ENCODE measurements at regions not wholly inside any gene's neighbourhood (a gene's known extent, or its start where the extent isn't known, plus 50 kb on each side); places are given as distances from the start of the nearest gene placed in this dataset.

GRCh38 chr9:135272608-135273007, 185.1 kb downstream of the OLFM1 start:
- no peak for TF ChIP-seq CTCF (IDR thresholded peaks at IDR 0.05)
- no peak for TF ChIP-seq POLR2AphosphoS5 (IDR thresholded peaks at IDR 0.05; ENCODE audit: low read depth, low read length)
- TF ChIP-seq, protein P1, sequence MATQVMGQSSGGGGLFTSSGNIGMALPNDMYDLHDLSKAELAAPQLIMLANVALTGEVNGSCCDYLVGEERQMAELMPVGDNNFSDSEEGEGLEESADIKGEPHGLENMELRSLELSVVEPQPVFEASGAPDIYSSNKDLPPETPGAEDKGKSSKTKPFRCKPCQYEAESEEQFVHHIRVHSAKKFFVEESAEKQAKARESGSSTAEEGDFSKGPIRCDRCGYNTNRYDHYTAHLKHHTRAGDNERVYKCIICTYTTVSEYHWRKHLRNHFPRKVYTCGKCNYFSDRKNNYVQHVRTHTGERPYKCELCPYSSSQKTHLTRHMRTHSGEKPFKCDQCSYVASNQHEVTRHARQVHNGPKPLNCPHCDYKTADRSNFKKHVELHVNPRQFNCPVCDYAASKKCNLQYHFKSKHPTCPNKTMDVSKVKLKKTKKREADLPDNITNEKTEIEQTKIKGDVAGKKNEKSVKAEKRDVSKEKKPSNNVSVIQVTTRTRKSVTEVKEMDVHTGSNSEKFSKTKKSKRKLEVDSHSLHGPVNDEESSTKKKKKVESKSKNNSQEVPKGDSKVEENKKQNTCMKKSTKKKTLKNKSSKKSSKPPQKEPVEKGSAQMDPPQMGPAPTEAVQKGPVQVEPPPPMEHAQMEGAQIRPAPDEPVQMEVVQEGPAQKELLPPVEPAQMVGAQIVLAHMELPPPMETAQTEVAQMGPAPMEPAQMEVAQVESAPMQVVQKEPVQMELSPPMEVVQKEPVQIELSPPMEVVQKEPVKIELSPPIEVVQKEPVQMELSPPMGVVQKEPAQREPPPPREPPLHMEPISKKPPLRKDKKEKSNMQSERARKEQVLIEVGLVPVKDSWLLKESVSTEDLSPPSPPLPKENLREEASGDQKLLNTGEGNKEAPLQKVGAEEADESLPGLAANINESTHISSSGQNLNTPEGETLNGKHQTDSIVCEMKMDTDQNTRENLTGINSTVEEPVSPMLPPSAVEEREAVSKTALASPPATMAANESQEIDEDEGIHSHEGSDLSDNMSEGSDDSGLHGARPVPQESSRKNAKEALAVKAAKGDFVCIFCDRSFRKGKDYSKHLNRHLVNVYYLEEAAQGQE (IDR thresholded peaks at IDR 0.05; ENCODE audit: insufficient read depth in 1 of 2, low read depth in 2 of 2, low read length in 1 of 2) = no peak
